Stomach (tissue), 4 donors: ENCODE measurements at regions not wholly inside any gene's neighbourhood (a gene's known extent, or its start where the extent isn't known, plus 50 kb on each side); places are given as distances from the start of the nearest gene placed in this dataset.

ENCODE experiments used
- CTCF ChIP-seq, 7 experiments: fragments of 450-650 bp in 4 of 7; fragments of 200-600 bp in 3 of 7; sonication (generic) in 3 of 7; IDR thresholded peaks; one replicate each; pipeline ENCODE4 v1.5.1; 2016 to 2019; ENCODE audit warnings: antibody characterized with exemption in 7 of 7, control low read depth in 2 of 7, mild to moderate bottlenecking in 1 of 7
- POLR2A ChIP-seq, 4 donors: fragments of 450-650 bp; IDR thresholded peaks; one replicate each; pipeline ENCODE4 v1.6.1; 2016; ENCODE audit warnings: antibody characterized with exemption in 4 of 4, control low read depth in 2 of 4, mild to moderate bottlenecking in 1 of 4, moderate library complexity in 1 of 4
- POLR2AphosphoS5 ChIP-seq, 3 donors: sonication (generic); formaldehyde crosslinking; IDR thresholded peaks; one replicate each; pipeline ENCODE4 v1.6.1; 2016; ENCODE audit warnings: antibody characterized with exemption in 3 of 3

- no peak for TF ChIP-seq CTCF (IDR thresholded peaks at IDR 0.05)
- no peak for TF ChIP-seq POLR2AphosphoS5 (IDR thresholded peaks at IDR 0.05)
- TF ChIP-seq POLR2A (IDR thresholded peaks at IDR 0.05) = no peak
Measured at GRCh38 chr5:30453168-30453567, 740.3 kb upstream of the CDH6 start.
